NCI-H345 (cell line): ENCODE measurements at regions not wholly inside any gene's neighbourhood (a gene's known extent, or its start where the extent isn't known, plus 50 kb on each side); places are given as distances from the start of the nearest gene placed in this dataset.

Experiments used
- DNase-seq: peaks from one replicate; lab custom pipeline; 2025; lab: John Stamatoyannopoulos, UW

GRCh38 chr4:71156616-71157015 is 163.2 kb downstream of the DCK start:
- DNase-seq, result no peak

GRCh38 chr4:71162386-71162785 is 168.9 kb downstream of the DCK start:
- DNase-seq, result no peak

GRCh38 chr4:71163317-71163716 is 169.9 kb downstream of the DCK start:
- DNase-seq, result no peak

- DNase-seq, result no peak
These were observed 171.7 kb upstream of the SLC4A4 start for GRCh38 chr4:71167083-71167482.

GRCh38 chr4:71171592-71171991 is 167.2 kb upstream of the SLC4A4 start:
- DNase-seq, result no peak

GRCh38 chr4:71181332-71181731 is 157.5 kb upstream of the SLC4A4 start:
- no peak for DNase-seq

GRCh38 chr4:71184195-71184781 is 154.5 kb upstream of the SLC4A4 start:
- peak; percentile 20 for DNase-seq

GRCh38 chr4:71185037-71185436 is 153.8 kb upstream of the SLC4A4 start:
- DNase-seq, result no peak

- DNase-seq, result no peak
These were observed 152.6 kb upstream of the SLC4A4 start for GRCh38 chr4:71186257-71186565.

- peak; percentile 74 for DNase-seq
These were observed 152.0 kb upstream of the SLC4A4 start for GRCh38 chr4:71186566-71187403.

GRCh38 chr4:71187404-71188155 is 151.2 kb upstream of the SLC4A4 start:
- peak; percentile 46 for DNase-seq

GRCh38 chr4:71188156-71188640 is 150.6 kb upstream of the SLC4A4 start:
- DNase-seq, result peak; percentile 15

- DNase-seq, result no peak
These were observed 149.9 kb upstream of the SLC4A4 start for GRCh38 chr4:71188951-71189350.

GRCh38 chr4:71189471-71189870 is 149.3 kb upstream of the SLC4A4 start:
- DNase-seq, result no peak

GRCh38 chr4:71194454-71194853 is 144.4 kb upstream of the SLC4A4 start:
- DNase-seq, result no peak

- no peak for DNase-seq
These were observed 142.9 kb upstream of the SLC4A4 start for GRCh38 chr4:71195924-71196323.

GRCh38 chr4:71198958-71199357 is 139.9 kb upstream of the SLC4A4 start:
- DNase-seq, result no peak

GRCh38 chr4:71201057-71201456 is 137.8 kb upstream of the SLC4A4 start:
- DNase-seq, result no peak

- no peak for DNase-seq
These were observed 136.8 kb upstream of the SLC4A4 start for GRCh38 chr4:71201817-71202576.

- DNase-seq, result no peak
These were observed 136.1 kb upstream of the SLC4A4 start for GRCh38 chr4:71202705-71203104.

GRCh38 chr4:71204056-71204455 is 134.8 kb upstream of the SLC4A4 start:
- DNase-seq, result no peak

GRCh38 chr4:71206763-71207162 is 132.1 kb upstream of the SLC4A4 start:
- DNase-seq, result no peak
